GM18511 (cell line): ENCODE measurements at regions not wholly inside any gene's neighbourhood (a gene's known extent, or its start where the extent isn't known, plus 50 kb on each side); places are given as distances from the start of the nearest gene placed in this dataset.

Experiments
- ATAC-seq: cut with Tn5 transposase; IDR thresholded peaks from one replicate; pipeline ENCODE4 v1.9.1; 2021; ENCODE audit warnings: mild to moderate bottlenecking, moderate library complexity; ENCODE audit not compliant: unreplicated experiment

- ATAC-seq = no peak
These were observed 55.2 kb downstream of the TTC32 start for GRCh38 chr2:19846567-19846966.

DNA sequence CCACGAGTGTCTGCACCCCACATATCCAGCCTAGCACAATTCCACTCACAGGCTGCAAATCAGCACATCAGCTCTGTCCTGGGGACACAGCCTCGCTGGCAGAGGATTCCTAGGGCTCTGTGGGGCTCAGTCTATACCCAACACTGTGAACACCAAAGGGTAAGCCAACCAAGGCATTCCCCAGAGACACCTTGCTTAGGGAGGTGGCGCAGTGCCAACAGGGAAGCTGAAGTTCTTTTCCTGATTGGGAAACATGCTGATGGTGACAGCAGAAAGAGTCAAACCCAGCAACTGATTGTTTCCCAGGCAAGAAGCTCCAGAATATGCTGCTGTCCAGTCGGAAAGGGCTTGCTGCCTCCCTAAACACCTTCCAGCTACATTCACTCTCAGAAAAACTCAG is 55.8 kb downstream of the TTC32 start:
- ATAC-seq = no peak

DNA sequence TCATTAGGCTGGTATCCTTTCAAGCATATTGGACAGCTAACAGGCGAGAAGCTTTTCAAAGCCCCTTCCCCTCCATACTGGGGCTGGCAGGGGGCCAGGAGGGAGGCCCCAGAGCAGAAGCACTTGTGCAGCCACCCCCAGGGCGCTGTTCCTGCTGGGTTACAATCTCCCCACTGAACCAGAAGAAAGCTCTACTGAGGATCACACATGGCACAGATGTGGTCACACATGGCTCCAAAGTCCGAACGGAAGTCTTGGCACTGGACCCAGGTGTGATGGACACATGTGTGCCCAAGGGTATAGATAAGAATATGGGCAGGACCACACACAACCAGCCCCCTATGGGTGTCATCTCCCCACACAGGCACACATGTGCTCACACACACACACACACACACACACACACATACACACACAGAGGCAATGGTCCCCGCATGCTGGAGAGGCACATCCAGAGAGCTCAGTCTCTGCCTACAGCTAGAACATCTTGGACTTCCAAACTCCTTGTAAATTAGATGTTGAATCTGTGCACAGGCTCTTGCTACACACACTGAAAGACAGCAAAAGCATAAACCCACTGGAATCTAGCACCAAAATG is 56.4 kb downstream of the TTC32 start:
- ATAC-seq = no peak

- ATAC-seq = no peak
These were observed 57.0 kb downstream of the TTC32 start for GRCh38 chr2:19844750-19845149.

DNA sequence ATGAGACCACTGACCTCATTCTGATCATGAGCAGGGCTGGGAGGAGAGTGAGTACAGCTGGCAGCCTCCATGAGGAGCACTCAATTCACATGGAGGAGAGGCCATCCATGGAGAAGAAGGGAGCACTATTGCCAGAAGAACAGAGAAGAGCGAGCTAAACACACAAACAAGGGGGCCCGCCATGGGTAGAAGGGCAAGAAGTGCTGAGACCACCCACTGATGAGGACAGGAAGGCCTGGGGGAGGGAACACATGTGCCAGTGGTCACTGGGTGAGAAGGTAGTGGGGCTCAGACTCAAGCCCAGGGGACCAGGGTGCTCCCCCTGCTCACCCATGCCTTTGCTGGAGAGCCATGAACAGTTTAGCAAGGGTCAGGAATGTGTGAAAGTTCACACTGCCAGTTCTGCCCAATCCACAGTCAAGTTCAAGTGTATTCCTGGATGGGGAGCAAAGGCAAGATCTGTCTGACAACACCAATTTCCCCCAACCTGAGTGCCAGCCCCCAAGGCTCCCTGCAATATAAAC is 57.7 kb downstream of the TTC32 start:
- ATAC-seq = no peak

DNA sequence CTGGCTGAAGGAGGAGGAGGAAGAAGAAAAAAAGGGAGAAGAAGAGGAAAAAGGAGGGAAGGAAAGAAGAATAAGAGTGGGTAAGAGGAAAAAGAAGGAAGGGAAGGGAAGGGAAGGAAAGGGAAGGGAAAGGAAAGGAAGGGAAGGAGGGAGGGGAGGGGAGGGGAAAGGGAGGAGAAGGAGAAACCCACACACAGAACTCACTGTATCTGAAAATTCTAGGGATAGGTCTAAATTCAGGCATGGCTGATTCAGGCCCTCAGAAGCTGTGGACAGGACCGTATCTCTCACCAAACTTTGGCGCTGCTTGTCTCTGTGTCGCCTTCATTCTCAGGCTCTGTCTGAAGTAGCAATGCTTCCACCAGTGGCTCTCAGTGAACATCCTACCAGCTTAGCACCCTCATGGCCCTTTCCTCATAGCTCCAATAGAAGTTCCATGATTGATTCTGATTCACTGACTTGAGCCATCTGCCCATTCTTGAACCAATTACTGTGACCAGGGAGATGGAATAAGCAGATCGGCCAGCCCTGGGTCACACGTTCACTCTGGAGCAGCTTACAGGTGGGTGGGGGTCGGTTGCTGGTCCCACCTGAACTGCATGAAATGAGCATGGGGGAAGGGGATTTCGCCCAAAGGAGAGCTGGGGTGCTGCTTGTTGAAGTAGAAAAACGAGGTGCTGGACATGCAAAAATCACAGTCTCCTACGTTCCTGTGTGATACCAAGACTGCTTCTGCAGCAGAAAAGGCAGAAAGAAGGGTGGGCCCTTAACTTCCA is 59.7 kb downstream of the TTC32 start:
- no peak for ATAC-seq

DNA sequence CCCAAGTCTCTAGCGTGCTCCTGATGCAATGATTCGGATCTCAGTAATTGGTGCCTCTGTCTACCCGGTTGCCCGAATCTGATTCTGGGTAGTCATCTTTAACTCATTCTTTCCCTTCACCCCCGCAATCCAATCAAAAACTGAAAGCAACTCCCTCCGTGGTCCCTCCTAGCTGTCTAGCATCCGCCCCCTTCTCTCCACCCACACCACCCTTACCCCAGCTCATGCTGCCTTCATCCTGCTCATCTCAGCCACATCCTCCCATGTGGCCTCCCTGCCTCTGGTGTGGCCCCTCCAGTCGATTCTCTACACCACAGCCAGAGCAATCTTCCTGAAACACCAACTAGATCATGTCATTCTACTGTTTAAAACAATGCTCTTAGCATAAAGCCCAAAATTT is 62.3 kb downstream of the TTC32 start:
- no peak for ATAC-seq

DNA sequence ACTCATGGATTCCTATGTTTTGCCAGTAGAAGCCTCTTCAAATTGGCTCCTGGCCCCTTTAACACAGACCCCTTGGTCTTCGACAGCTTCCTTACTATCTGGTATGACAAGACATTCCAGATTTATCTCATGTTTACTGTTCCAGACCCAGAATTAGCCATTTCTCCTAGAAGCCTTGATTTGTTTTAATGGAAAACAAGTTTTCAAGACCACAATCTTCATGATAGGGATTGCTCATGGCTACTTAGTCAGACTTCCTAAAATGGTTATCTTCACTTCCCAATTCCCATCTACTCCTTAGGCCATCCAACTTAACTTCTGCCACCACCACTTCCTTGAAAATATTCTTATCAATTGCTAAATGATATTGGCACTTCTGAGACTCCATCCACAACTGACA is 63.2 kb downstream of the TTC32 start:
- no peak for ATAC-seq

- no peak for ATAC-seq
These were observed 64.5 kb downstream of the TTC32 start for GRCh38 chr2:19837235-19837766.

GRCh38 chr2:19835781-19836281 is 66.0 kb downstream of the TTC32 start:
- ATAC-seq = no peak

DNA sequence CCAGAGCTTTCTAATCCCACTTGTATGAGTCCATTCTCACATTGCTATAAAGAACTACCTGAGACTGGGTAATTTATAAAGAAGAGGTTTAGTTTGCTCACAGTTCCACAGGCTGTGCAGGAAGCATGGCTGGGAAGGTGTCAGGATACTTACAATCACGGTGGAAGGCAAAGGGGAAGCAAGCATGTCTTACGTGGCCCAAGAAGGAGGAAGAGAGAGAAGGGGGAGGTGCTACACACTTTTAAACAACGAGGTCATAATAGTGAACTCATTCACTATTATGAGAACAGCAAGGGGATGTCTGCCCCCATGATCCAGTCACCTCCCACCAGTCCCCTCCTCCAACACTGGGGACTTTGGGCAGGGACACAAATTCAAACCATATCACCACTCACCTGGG is 67.8 kb downstream of the TTC32 start:
- ATAC-seq = no peak

DNA sequence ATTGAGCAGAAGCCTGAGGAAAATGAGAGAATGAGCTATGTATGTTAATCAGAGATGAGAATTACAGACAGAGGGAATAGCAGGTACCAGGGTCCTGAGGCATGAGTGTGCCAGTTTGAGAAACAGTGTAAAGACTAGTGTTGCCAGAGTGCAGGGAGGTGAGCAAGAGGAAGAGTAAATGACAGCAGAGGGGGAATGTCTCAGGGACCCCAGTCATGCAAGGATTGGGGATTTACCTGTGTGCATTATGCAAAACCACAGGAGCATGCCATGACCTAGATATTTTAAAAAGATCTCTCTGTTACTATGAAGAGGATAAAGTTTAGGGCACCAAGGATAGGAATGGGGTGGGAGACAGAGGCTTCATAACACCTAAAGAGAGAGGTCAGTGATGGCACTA is 72.1 kb downstream of the TTC32 start:
- ATAC-seq = no peak

DNA sequence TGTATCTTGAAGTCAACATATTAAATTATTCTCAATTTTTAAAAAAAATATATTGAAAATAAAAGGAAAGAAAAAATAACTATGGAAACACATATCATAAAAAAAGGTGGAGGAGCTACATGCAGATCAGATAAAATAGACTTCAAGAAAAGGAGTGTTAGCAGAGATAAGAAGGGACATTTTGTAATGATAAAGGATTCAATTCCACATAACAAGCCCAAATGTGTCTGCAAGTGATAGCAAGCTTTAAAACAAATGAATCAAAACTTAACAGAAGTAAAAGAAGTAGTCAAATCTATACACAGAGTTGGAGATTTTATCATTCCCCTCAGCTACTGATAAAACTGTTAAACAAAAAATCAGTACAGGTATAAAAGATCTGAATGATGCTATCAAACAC is 74.9 kb downstream of the TTC32 start:
- no peak for ATAC-seq

- ATAC-seq = no peak
These were observed 78.3 kb downstream of the TTC32 start for GRCh38 chr2:19823507-19823906.

GRCh38 chr2:19819097-19820065 is 82.4 kb downstream of the TTC32 start:
- ATAC-seq = no peak

DNA sequence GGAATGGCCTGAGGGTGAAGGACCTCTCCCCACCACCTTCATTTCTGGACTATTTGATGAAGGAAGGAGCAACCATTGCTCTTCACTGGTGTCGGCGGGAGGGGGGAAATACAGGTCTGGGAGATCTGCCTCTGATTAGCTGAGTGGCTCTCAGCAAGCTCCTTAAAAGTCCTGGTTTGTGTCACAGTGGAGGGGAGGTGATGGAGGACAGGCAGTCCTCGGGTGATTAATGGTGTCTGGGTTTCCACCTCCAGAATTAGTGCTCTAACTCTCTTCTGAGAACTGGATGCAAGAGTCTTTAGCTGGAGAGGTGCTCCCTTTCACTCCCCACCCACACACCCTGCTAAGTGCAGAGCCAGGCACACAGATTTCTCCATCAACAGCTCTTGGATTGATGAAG is 83.2 kb downstream of the TTC32 start:
- ATAC-seq = no peak

DNA sequence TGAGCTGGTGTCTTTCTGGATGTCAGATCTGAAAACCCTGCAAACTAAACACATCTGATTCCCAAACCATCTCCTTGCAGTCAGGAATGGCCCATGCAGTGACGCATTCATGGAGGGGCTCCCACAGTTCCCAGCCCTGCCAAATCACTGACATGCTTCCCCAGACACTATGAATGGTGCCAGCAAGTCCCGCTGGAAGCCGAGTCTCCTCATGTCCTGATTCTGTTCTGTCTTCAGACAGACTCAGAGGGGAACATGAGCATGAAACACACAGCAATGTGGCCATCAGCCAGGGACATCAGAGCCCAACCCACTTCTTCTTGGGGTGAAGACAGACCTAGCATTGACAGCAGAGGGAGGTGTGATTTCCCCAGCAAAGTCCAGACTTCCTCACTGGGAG is 83.7 kb downstream of the TTC32 start:
- no peak for ATAC-seq

DNA sequence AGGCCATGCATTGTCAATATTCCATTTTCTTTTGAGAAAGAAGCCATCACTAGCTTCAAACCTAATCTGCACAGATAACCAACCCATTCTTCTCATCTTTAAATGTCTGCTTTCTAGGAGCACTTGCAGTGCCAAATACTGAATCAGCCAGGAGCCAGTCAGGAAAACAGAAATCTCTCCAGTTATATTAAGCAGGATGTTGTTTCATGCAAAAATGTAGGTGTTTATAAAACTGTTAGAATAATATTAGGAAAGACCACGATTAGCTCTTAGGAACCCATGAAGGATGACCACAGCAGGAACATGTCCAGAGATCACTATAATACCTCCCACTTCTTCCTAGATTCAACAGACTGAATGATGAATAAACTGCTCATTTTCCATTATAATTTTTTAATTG is 86.0 kb downstream of the TTC32 start:
- ATAC-seq = no peak

- ATAC-seq = no peak
These were observed 89.6 kb downstream of the TTC32 start for GRCh38 chr2:19812166-19812565.

- ATAC-seq = no peak
These were observed 90.6 kb downstream of the TTC32 start for GRCh38 chr2:19811186-19811585.

DNA sequence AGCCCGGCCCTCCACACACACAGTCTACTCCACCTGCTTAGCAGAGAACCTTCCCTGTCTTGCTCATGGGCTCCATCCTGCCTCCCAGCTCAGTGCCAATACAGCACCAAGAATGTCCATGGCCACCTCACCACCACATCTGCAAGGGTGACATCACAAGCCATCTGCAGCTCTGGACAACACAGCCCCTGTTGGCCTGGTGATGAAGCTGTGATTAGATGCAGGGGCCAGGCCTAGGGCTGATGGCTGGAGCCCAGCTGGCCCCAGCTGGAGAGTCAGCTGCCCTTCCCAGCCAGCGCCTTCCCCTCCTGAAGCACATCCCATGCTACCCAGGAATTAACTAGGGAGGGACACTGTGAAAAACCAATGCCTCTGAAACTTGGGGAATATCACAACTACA is 91.1 kb downstream of the TTC32 start:
- peak; percentile 20 for ATAC-seq
